PFSK-1 (cell line): ENCODE measurements at regions not wholly inside any gene's neighbourhood (a gene's known extent, or its start where the extent isn't known, plus 50 kb on each side); places are given as distances from the start of the nearest gene placed in this dataset.

Experiments
- FOXP2 ChIP-seq: optimal IDR thresholded peaks from 2 replicates; pipeline ENCODE3; 2011; ENCODE audit warnings: borderline replicate concordance, control low read depth, inconsistent platforms; ENCODE audit not compliant: insufficient read depth; ENCODE audit errors: extremely low read length, extremely low read depth
- POLR2AphosphoS5 ChIP-seq: IDR thresholded peaks from 2 replicates; pipeline ENCODE4 v1.6.1; 2012; ENCODE audit warnings: low read depth, mild to moderate bottlenecking, control low read depth, low read length, moderate library complexity
- SIN3A ChIP-seq: IDR thresholded peaks from 2 replicates; pipeline ENCODE4 v1.6.1; 2012; ENCODE audit warnings: mild to moderate bottlenecking, low read length, moderate library complexity, borderline replicate concordance; ENCODE audit not compliant: insufficient read depth
- TAF1 ChIP-seq: IDR thresholded peaks from 2 replicates; pipeline ENCODE4 v1.6.1; 2012; ENCODE audit warnings: low read length, control low read depth, borderline replicate concordance; ENCODE audit not compliant: insufficient read depth
- TF ChIP-seq, protein P1 (sequence below), 2 experiments: IDR thresholded peaks; 2 replicates each; pipeline versions ENCODE4 v1.6.1 to v1.8.0; 2011 to 2012; ENCODE audit warnings: low read depth in 2 of 2, low read length in 2 of 2, control low read depth in 1 of 2, inconsistent platforms in 1 of 2, mild to moderate bottlenecking in 1 of 2, moderate library complexity in 1 of 2; ENCODE audit not compliant: insufficient read depth in 1 of 2

DNA sequence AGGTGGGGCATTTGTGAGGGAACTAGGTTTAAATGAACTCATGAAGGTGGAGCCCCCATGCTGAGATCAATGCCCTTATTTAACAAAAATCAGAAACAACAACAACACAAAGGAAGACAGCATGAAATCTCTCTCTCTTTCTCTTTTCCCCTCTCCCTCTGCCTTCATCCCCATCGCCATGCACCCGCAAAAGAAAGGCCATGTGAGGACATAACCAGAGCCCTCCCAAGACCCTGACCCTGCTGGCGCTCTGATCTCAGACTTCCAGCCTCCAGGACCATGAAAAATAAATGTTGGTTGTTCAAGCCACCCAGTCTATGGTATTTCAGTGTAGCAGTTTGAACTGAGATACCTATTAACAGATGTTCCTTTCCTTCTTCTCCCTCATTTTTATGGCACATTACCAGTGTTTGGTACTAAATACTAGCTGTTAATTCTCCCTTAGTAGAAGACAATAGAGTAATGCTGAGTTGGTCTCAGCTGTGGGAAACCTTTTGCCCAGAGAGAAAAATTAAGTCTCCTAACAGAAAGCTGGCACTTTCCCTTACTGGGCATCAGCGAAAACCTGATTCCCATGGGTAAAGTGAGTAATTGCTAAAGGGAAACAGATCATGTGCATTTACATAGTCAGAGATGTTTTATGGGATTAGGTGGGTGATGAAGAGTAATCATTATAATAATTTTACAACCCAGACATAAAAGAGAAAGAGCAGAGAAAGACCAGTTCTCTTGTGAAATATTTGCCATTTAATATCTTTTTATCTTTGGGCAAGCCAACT, 264.0 kb upstream of the PLEKHG7 start:
- no peak for TF ChIP-seq SIN3A
- TF ChIP-seq POLR2AphosphoS5: no peak
- TF ChIP-seq, protein P1, sequence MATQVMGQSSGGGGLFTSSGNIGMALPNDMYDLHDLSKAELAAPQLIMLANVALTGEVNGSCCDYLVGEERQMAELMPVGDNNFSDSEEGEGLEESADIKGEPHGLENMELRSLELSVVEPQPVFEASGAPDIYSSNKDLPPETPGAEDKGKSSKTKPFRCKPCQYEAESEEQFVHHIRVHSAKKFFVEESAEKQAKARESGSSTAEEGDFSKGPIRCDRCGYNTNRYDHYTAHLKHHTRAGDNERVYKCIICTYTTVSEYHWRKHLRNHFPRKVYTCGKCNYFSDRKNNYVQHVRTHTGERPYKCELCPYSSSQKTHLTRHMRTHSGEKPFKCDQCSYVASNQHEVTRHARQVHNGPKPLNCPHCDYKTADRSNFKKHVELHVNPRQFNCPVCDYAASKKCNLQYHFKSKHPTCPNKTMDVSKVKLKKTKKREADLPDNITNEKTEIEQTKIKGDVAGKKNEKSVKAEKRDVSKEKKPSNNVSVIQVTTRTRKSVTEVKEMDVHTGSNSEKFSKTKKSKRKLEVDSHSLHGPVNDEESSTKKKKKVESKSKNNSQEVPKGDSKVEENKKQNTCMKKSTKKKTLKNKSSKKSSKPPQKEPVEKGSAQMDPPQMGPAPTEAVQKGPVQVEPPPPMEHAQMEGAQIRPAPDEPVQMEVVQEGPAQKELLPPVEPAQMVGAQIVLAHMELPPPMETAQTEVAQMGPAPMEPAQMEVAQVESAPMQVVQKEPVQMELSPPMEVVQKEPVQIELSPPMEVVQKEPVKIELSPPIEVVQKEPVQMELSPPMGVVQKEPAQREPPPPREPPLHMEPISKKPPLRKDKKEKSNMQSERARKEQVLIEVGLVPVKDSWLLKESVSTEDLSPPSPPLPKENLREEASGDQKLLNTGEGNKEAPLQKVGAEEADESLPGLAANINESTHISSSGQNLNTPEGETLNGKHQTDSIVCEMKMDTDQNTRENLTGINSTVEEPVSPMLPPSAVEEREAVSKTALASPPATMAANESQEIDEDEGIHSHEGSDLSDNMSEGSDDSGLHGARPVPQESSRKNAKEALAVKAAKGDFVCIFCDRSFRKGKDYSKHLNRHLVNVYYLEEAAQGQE (IDR thresholded peaks at IDR 0.05; ENCODE audit: insufficient read depth in 1 of 2, low read depth in 2 of 2, low read length in 2 of 2): no peak
- TF ChIP-seq FOXP2: no peak
- no peak for TF ChIP-seq TAF1

DNA sequence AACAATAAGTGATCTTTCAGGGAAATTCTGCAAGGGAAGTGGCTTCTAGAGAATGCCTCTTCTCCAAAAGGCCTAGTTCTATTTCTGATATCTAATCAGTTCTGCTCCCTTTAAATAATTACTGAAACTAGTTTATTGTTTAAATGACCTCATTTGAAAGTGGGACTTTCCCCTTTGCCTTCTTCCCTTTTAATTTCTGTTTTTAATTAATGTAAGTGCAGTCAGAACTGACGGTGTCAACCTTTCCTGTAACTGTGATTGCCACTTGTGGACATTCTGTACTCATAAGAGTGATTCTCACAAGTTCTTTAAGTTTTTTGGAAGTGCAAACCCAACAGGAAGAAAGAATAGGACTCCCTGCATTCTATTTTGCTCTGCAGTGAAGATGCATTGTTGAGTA, 265.3 kb upstream of the PLEKHG7 start:
- TF ChIP-seq, protein P1 (IDR thresholded peaks at IDR 0.05; ENCODE audit: insufficient read depth in 1 of 2, low read depth in 2 of 2, low read length in 2 of 2): no peak
- TF ChIP-seq FOXP2 (no peak), TAF1 (no peak), SIN3A (no peak), POLR2AphosphoS5 (no peak)

DNA sequence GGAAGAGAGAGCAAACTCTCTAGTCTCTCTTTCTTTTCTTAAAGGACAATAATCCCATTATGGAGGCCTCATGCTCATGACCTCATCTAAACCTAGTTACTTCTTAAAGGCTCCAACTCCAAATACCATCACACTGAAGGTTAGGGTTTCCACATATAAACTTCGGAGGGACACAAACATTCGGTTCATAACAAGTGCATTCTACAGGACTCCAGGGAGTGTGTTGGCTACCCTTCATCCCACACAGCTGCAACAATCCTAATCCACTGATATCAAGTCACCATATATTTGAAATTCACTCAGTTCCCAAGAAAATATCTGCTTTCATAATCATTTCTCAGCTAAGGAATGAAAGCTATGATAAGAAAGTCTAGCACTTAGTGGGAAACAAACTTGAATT, 265.9 kb upstream of the PLEKHG7 start:
- TF ChIP-seq, protein P1 (IDR thresholded peaks at IDR 0.05; ENCODE audit: insufficient read depth in 1 of 2, low read depth in 2 of 2, low read length in 2 of 2): no peak
- no peak for TF ChIP-seq FOXP2
- TF ChIP-seq POLR2AphosphoS5: no peak
- TF ChIP-seq SIN3A: no peak
- TF ChIP-seq TAF1: no peak

DNA sequence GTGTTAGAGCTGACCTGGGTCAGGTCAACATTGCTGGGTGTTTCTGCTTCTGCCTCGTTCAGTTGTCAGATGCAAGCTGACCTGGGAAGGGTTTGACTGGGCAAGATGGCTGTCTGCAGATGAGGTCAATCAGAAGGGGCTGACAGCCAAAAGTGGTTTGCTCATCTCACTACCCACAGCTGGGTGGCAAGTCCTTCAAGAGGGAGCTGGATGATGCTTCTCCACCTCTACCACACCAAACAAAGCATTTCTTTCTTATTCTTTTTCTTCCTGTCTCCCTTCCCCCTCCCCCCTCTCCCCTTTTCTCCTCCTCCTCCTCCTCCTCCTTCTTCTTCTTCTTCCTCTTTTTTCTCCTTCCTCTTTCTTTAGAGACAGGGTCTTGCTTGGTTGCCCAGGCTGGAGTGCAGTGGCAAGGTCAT, 268.2 kb upstream of the PLEKHG7 start:
- TF ChIP-seq POLR2AphosphoS5 (no peak), TAF1 (no peak), FOXP2 (no peak), SIN3A (no peak)
- TF ChIP-seq, protein P1 (IDR thresholded peaks at IDR 0.05; ENCODE audit: insufficient read depth in 1 of 2, low read depth in 2 of 2, low read length in 2 of 2): no peak
